ENCODE measurements at regions not wholly inside any gene's neighbourhood (a gene's known extent, or its start where the extent isn't known, plus 50 kb on each side); places are given as distances from the start of the nearest gene placed in this dataset.

DNA sequence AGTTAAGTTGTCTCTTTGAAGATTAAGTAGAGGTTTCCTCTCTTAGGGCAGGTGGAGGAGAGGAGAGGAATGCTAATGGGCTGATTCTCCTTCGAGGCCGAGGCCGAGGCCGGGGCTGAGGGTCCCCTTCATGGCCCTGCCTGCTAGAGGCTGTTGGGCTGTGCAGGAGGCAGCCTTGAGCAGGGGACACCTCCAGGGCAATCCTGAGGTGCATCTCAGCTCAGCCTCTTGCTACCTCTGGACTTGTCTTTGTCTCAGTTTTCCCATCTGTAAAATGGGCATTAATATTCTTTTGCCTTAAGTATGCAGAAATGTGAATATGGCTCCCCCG, 97.7 kb upstream of the PRR20G start:
- Mint-ChIP-seq H3K27ac (no peak overlapping the region), H3K4me1 (no peaks in the 10 kb centered on the region), H3K4me3 (no peak overlapping the region), H3K36me3 (ENCODE audit: low read depth) (no peaks in the 10 kb centered on the region), H3K27me3 (peaks cover 37% of the 10 kb centered on the region)
- ATAC-seq (no peak), DNase-seq (no peak)
- no peaks in the 10 kb centered on the region for H3K9me3 ChIP-seq (ENCODE audit: control insufficient read depth, low read length, poor library complexity, severe bottlenecking)

DNA sequence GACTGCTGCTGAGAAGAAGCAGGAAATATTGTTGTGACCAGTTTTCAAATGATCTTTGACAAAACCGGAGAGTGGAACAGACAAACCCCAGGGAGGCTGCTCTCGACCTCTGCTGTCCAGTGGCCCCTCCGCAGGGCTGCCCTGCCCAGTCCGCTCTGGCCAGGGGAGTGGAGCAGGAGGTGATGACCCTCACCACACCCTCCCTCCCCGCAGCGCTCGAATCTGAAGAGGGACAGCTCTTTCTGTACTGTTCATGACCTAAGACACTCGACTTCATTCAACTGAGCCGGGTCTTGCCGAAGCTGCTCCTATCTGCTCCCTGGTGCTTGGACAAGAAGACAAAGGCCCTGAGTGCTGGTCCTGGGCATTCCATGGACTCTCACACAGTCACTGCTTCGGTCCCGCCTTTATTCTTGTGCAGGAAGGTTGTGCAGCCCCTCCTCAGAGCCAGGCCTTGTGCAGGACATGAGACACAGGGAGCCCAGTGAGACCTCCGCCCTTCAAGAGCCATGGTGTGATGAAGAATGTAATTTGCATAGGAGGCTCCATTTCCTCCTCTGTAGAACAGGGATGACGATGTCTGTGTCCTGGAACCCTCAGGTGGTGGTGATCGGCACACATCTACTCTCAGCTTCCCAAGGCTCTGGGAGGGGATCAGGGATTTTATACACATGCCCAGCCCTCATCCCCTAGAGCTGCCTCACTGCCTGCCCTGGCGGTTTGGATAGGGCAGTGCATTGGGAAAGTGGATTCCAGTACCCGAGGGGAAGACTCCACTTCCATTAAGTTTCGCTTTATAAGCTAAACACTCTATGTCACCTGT, 97.1 kb upstream of the PRR20G start:
- DNase-seq (no peak), ATAC-seq (no peak)
- Mint-ChIP-seq H3K4me1 (no peaks in the 10 kb centered on the region), H3K27me3 (peaks cover 32% of the 10 kb centered on the region), H3K27ac (no peak overlapping the region), H3K4me3 (no peak overlapping the region), H3K36me3 (ENCODE audit: low read depth) (no peaks in the 10 kb centered on the region)
- no peaks in the 10 kb centered on the region for H3K9me3 ChIP-seq (ENCODE audit: control insufficient read depth, low read length, poor library complexity, severe bottlenecking)

DNA sequence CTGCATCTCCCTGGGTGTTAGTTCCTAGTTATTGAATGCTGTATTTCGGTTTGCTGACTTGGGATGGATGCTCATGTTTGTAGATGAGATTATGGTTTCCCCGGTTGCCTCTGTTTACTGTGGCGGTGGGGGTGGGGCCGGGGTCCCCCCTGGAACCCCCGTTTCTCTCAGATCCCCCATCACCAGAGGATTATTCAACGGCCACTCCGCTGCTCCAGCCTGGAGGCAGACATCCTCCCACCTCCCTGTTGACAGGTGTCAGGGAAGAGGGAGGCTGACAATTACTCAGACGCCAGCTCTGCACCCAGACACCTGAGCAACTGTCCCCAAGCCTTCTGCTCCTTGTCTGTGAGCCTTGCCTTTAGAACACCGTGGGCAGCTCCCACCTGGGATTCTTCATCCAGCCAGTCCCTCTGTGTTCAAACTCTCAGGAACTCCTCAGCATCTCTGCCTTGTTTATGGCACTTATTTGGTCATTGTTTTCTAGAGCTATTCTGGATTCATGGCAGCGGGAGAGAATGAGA, 95.9 kb upstream of the PRR20G start:
- no peak for ATAC-seq
- H3K27me3 Mint-ChIP-seq = peaks cover 24% of the 10 kb centered on the region
- H3K4me3 Mint-ChIP-seq = no peak overlapping the region
- H3K36me3 Mint-ChIP-seq (ENCODE audit: low read depth) = no peaks in the 10 kb centered on the region
- H3K4me1 Mint-ChIP-seq = no peaks in the 10 kb centered on the region
- no peak overlapping the region for H3K27ac Mint-ChIP-seq
- DNase-seq = no peak
- no peaks in the 10 kb centered on the region for H3K9me3 ChIP-seq (ENCODE audit: control insufficient read depth, low read length, poor library complexity, severe bottlenecking)

DNA sequence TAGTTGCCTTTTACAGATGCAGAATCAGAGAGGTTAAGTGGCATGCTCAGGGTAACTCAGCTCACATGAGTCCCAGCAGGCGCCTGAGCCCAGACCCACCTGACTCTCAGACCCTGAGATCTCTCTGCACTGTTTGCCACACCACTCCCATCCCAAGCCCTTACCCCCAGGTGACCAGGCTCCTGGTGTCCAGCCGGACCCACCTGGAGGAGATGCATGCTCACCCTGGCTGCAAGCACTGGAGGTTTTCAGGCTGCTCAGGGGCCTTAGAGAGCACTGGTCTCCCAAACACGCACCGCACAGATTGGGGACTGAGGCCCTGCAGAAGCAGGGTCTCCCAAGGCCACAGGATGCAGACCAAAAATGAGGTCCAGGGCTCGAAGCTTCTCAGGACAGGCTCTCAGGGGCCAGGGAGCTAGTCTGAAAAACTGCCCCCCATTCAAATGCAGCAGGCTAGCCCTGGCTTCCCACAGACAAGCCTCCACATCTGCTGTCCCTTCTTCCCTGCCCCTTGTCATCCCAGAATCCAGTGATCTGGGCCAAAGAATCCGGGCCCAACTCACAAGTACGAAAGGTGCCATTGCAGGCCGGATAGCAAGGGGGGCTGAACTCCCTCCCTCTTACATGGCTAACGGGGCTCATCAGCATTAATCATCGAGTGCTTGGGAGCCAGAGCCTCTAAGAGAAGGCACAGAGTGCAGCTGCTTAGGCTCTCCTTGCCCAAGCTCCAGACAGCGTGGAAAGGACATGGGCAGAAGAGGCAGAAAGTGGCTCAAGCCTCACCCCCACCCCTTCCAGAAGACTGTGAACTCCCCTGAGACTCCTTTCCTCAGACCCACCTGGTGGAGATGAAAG, 90.2 kb upstream of the PRR20G start:
- Mint-ChIP-seq H3K27me3 (no peaks in the 10 kb centered on the region), H3K4me3 (no peak overlapping the region), H3K4me1 (no peaks in the 10 kb centered on the region), H3K36me3 (ENCODE audit: low read depth) (no peaks in the 10 kb centered on the region), H3K27ac (no peak overlapping the region)
- DNase-seq = no peak
- no peak for ATAC-seq
- peaks cover 2% of the 10 kb centered on the region for H3K9me3 ChIP-seq (ENCODE audit: control insufficient read depth, low read length, poor library complexity, severe bottlenecking)

DNA sequence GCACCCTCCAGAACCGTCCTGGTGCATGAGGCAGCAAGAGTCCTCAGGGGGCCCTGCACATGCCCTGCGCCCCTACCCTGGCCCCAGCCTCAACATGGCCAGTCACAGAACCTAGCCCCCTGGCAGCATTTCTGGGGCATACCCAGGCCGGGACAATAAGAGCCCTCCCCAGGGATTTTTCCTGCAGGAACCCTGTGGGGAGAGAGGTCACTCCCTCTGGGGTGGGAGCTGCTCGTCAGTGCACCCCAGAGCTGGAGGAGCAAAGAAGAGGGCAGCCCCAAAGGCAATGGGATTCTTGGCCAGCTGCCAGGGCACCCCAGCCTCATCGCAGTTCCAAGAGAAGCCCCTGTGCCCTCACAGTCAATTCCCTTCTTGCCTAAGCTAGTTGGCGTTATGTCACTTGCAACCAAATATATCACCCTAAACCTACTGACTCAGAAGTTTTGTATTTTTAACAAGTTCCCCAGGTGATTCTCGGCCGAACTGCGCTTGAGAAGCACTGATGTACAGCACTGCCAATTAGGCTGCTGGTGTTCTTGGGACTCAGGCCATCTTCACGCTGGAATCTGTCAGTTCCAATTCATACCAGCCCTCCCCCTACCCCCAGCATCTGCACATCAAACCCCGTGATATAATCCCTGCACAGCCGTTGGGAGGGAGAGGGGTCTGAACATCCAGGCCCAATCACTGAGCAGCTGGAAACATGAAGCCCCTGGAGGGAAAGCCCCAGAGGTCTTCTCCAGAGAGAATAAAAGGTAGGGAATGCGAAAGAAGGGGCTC, 87.5 kb upstream of the PRR20G start:
- H3K36me3 Mint-ChIP-seq (ENCODE audit: low read depth) = no peaks in the 10 kb centered on the region
- no peak overlapping the region for H3K4me3 Mint-ChIP-seq
- DNase-seq (no peak), ATAC-seq (no peak)
- no peak overlapping the region for H3K27ac Mint-ChIP-seq
- H3K27me3 Mint-ChIP-seq = peaks cover 2% of the 10 kb centered on the region
- H3K9me3 ChIP-seq (ENCODE audit: control insufficient read depth, low read length, poor library complexity, severe bottlenecking) = peaks cover 2% of the 10 kb centered on the region
- H3K4me1 Mint-ChIP-seq = no peaks in the 10 kb centered on the region

DNA sequence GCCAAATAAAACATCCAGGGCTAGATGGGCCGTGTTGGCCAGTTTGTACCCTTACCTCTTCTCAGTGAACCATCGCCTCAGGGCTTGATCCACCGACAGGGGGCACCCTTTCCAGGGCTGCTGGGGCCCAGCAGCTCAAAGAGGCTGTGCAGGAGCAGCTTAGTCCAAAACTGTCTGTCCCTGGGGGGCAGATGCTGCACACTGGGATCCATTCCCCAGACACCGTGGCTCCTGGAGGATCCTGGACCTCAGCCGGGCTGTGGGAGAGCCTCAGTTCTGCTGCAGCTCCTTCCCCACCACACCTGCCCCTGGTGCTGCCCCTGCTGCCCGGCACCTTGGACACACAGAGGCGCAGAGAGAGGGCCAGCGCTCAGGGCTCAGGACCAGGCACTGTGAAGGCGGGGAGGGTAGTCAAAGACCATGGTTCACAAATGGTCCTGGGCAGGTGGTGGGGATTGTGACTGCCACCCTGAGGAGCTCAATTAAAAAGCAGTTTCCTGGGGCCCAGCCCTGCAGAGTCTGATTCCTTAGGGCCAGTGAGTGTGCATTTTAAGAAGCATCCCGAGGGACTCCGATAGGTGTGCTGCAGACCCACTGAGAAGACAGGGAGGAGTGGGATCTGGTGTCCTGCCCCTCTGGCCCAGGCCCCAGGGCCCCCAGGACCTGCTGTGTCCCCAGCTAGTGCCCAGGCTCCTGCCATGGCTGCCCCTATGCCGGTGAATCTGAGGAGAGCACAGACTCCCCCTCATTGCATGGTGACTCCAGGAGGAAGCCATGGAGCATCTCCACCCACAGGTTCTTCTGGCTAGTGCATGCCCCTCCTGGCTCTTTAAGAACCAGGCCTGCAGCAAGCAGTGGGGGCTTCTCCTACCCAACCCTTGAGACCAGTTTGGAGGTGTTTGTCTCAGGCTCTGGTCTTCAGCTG, 86.5 kb upstream of the PRR20G start:
- H3K9me3 ChIP-seq (ENCODE audit: control insufficient read depth, low read length, poor library complexity, severe bottlenecking) = peaks cover 2% of the 10 kb centered on the region
- Mint-ChIP-seq H3K27me3 (peaks cover 7% of the 10 kb centered on the region), H3K27ac (no peak overlapping the region), H3K4me1 (no peaks in the 10 kb centered on the region), H3K4me3 (no peak overlapping the region), H3K36me3 (ENCODE audit: low read depth) (no peaks in the 10 kb centered on the region)
- ATAC-seq = no peak
- no peak for DNase-seq

DNA sequence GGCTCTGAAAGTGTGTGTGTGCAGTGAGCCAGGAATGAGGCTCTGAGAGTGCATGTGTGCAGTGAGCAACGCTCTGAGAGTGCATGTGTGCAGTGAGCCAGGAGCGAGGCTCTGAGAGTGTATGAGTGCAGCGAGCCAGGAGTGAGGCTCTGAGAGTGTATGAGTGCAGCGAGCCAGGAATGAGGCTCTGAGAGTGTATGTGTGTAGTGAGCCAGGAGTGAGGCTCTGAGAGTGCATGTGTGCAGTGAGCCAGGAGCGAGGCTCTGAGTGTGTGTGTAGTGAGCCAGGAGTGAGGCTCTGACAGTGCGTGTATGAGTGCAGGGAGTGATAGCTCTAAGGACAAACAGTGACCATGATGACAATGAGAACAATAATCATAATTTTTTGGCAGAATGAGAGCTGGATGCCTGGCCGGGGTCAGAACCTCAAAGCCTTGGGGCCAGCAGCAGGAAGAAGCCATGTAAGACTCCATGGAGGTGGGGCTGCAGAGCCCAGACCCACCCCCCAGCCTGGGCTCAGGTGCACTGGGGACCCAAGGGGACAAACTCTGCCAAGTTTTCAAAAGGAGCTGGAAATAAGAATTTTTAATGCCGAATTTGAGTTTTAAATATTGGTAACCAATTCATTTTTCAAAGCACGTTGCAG, 85.7 kb upstream of the PRR20G start:
- Mint-ChIP-seq H3K27me3 (peaks cover 8% of the 10 kb centered on the region), H3K4me3 (no peak overlapping the region), H3K27ac (no peak overlapping the region), H3K36me3 (ENCODE audit: low read depth) (no peaks in the 10 kb centered on the region), H3K4me1 (no peaks in the 10 kb centered on the region)
- DNase-seq (no peak), ATAC-seq (no peak)
- H3K9me3 ChIP-seq (ENCODE audit: control insufficient read depth, low read length, poor library complexity, severe bottlenecking) = peaks cover 2% of the 10 kb centered on the region

DNA sequence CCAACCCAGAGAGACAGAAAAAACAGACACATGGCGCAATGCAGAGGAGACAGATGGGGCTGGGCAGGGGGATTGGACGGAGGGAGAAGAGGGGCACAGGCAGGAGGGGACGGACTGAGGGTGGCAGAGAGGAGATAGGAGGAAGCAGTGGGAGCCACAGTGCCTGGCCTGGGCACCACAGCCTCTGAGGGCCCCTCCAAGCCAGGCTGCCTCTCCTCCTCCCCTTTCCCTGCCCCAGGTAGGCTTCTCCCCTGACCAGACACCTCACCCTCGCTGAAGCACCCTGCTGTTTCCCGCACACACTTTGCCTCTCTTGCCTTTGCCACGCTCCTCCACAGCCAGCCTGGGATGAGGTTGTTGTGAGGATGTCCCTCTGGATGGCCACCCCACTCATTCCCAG, 84.0 kb upstream of the PRR20G start:
- H3K9me3 ChIP-seq (ENCODE audit: control insufficient read depth, low read length, poor library complexity, severe bottlenecking) = peaks cover 2% of the 10 kb centered on the region
- Mint-ChIP-seq H3K27me3 (peaks cover 23% of the 10 kb centered on the region), H3K36me3 (ENCODE audit: low read depth) (no peaks in the 10 kb centered on the region), H3K27ac (no peak overlapping the region), H3K4me1 (no peaks in the 10 kb centered on the region), H3K4me3 (no peak overlapping the region)
- ATAC-seq = no peak
- no peak for DNase-seq

DNA sequence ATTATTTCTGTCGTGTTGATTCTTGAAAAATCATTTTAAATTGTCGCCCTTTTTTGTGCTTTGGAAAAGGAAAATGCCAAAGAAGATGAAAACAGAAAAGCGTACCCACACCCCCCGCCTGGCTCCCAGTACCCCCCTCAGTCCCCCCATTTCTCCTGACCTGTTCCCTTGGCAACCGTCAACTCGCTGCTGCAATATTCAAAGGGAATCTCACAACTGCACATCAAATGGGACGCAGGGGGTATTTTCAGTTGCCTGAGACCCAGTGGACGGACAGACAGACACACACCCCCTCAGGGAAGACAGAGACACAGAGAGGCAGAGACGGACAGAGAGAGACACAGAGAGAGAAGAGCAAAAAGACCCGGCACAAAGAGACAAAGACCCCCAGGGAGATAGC, 83.5 kb upstream of the PRR20G start:
- Mint-ChIP-seq H3K36me3 (ENCODE audit: low read depth) (no peaks in the 10 kb centered on the region), H3K27ac (no peak overlapping the region), H3K4me1 (no peaks in the 10 kb centered on the region), H3K4me3 (no peak overlapping the region), H3K27me3 (peaks cover 28% of the 10 kb centered on the region)
- DNase-seq (no peak), ATAC-seq (no peak)
- H3K9me3 ChIP-seq (ENCODE audit: control insufficient read depth, low read length, poor library complexity, severe bottlenecking) = no peaks in the 10 kb centered on the region

DNA sequence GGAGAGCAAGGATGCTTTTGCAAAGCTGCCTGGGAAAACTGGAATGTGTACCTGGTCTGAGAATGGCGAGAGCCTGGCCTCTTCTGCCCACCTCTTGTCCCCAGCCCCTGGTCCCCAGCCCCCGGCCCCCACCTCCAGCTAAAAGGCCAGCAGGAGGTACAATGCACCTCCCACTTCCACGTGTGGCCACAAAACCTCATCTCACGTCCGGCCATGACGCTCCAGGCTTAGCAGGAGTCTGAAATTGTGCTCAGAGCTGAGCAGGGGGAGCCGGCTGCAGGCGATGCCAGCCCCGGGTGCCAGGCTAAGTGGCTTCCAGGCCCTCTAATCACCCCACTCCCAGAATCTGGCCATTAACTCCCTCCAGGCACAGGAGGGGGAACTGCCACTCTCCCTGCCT, 83.1 kb upstream of the PRR20G start:
- Mint-ChIP-seq H3K4me1 (no peaks in the 10 kb centered on the region), H3K27ac (no peak overlapping the region), H3K36me3 (ENCODE audit: low read depth) (no peaks in the 10 kb centered on the region), H3K27me3 (peaks cover 32% of the 10 kb centered on the region), H3K4me3 (no peak overlapping the region)
- ATAC-seq = no peak
- H3K9me3 ChIP-seq (ENCODE audit: control insufficient read depth, low read length, poor library complexity, severe bottlenecking) = no peaks in the 10 kb centered on the region
- no peak for DNase-seq

DNA sequence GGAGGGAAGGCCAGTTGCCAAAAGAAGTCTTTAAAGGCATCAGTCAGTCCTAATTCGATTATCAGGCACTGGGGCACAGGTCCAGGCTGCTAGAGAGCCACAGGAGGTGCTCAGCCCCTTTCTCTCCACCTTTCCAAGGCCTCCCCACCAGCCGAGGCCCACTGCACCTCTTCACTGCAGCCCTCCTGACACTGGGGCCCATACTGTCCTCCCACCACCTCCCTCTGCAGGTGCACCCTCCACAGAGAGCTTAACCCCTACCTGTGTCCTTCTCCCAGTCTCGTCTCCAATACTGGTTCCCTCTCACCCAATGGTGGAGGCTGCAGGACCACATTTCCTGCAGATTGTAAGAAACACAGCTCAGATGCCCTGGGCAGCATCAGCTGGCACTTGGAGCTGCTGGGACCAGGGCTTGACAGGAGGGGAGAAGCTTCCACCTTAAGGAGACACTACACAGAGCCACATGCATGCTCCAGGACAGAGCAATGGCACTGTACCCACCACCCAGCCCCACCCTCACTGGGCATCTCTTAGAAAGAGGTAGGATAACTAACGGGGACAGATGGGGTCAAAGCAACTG, 81.6 kb upstream of the PRR20G start:
- H3K27me3 Mint-ChIP-seq = peaks cover 44% of the 10 kb centered on the region
- no peak for ATAC-seq
- no peaks in the 10 kb centered on the region for H3K9me3 ChIP-seq (ENCODE audit: control insufficient read depth, low read length, poor library complexity, severe bottlenecking)
- no peaks in the 10 kb centered on the region for H3K36me3 Mint-ChIP-seq (ENCODE audit: low read depth)
- H3K4me3 Mint-ChIP-seq = no peak overlapping the region
- no peaks in the 10 kb centered on the region for H3K4me1 Mint-ChIP-seq
- no peak for DNase-seq
- no peak overlapping the region for H3K27ac Mint-ChIP-seq
